Muscle layer of duodenum (tissue), 2 donors: ENCODE measurements at regions not wholly inside any gene's neighbourhood (a gene's known extent, or its start where the extent isn't known, plus 50 kb on each side); places are given as distances from the start of the nearest gene placed in this dataset.
"Not testable (repeated sequence)": the region's sequence is repeated elsewhere in the genome, so short reads cannot be mapped to it uniquely, and the experiment has no call there.

Experiments
- H3K27ac ChIP-seq: one replicate; pipeline ENCODE4 v1.7.0; 2013; ENCODE audit warnings: mild to moderate bottlenecking, low read length
- H3K27me3 ChIP-seq: one replicate; pipeline ENCODE4 v1.7.0; 2013; ENCODE audit warnings: low read depth, mild to moderate bottlenecking, control low read depth, low read length
- H3K36me3 ChIP-seq, 2 donors: one replicate each; pipeline ENCODE4 v1.7.0; 2013; ENCODE audit warnings: low read length in 2 of 2, control low read depth in 1 of 2, mild to moderate bottlenecking in 1 of 2; ENCODE audit not compliant: insufficient read depth in 2 of 2, control insufficient read depth in 1 of 2
- H3K4me1 ChIP-seq, 2 donors: one replicate each; pipeline ENCODE4 v1.7.0; 2013; ENCODE audit warnings: low read length in 2 of 2, mild to moderate bottlenecking in 2 of 2, control low read depth in 1 of 2, moderate library complexity in 1 of 2; ENCODE audit not compliant: insufficient read depth in 2 of 2, control insufficient read depth in 1 of 2
- H3K4me3 ChIP-seq, 2 donors: one replicate each; pipeline ENCODE4 v1.7.0; 2013; ENCODE audit warnings: low read length in 2 of 2, low read depth in 1 of 2, mild to moderate bottlenecking in 1 of 2
- H3K9me3 ChIP-seq, 2 donors: one replicate each; pipeline ENCODE4 v1.7.0; 2013; ENCODE audit warnings: low read length in 2 of 2, control low read depth in 1 of 2, mild to moderate bottlenecking in 1 of 2; ENCODE audit not compliant: control insufficient read depth in 1 of 2
- donor health status: healthy.

- H3K27ac ChIP-seq, result no peak overlapping the region
- H3K27me3 ChIP-seq, result no peaks in the 10 kb centered on the region
- no peaks in the 10 kb centered on the region for H3K4me1 ChIP-seq
- H3K9me3 ChIP-seq, result no peaks in the 10 kb centered on the region
- no peak overlapping the region for H3K4me3 ChIP-seq
- no peaks in the 10 kb centered on the region for H3K36me3 ChIP-seq
These were observed 1046.7 kb downstream of the CDH9 start for GRCh38 chr5:25991639-25992038.

GRCh38 chr5:25990771-25991170 is 1047.6 kb downstream of the CDH9 start:
- H3K4me1 ChIP-seq, result no peaks in the 10 kb centered on the region
- no peak overlapping the region for H3K27ac ChIP-seq
- no peaks in the 10 kb centered on the region for H3K36me3 ChIP-seq
- H3K27me3 ChIP-seq, result no peaks in the 10 kb centered on the region
- H3K4me3 ChIP-seq, result no peak overlapping the region
- no peaks in the 10 kb centered on the region for H3K9me3 ChIP-seq

DNA sequence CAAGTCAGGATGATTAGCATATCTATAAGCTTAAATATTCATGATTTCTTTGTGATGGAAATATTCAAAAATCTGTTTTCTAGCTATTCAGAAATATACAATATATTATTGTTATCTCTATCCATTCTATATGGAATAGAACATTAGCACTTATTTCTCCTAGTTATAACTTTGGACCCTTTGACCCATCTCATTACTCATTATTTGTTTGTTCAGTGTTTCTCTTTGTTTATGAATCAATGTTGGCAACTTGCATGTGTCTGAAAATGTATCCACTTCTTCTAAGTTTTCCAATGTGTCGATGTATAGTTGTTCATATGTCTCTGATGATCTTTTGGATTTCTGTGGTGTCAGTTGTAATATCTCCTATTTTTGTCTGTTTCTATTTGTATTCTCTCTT is 1059.3 kb downstream of the CDH9 start:
- Histone ChIP-seq H3K36me3 (no peaks in the 10 kb centered on the region), H3K9me3 (no peaks in the 10 kb centered on the region), H3K4me3 (no peak overlapping the region), H3K4me1 (no peaks in the 10 kb centered on the region), H3K27me3 (no peaks in the 10 kb centered on the region), H3K27ac (no peak overlapping the region)

- Histone ChIP-seq H3K4me1 (no peaks in the 10 kb centered on the region), H3K4me3 (no peak overlapping the region), H3K36me3 (no peaks in the 10 kb centered on the region), H3K27ac (no peak overlapping the region), H3K9me3 (no peaks in the 10 kb centered on the region), H3K27me3 (no peaks in the 10 kb centered on the region)
These were observed 1062.5 kb downstream of the CDH9 start for GRCh38 chr5:25975885-25976284.

DNA sequence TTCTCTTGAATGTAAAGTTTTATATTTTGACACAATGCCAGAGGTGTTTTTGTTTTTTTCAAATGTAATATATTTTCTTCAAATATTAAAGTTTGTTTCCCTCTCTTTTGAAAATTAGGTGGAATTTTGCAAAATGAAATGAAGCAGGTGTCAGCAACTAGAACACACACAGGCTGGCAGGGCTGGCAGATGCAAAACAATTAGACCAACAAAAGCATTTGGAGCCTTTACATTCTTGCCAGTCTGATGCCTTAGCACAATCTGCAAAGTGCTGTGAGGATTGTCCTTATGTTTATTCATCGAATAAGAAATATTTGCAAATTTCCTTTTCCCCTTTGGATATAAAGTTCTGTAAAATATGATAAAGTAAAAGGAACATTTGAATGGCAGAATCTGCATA is 1063.9 kb downstream of the CDH9 start:
- Histone ChIP-seq H3K36me3 (no peaks in the 10 kb centered on the region), H3K27ac (no peak overlapping the region), H3K9me3 (no peaks in the 10 kb centered on the region), H3K27me3 (no peaks in the 10 kb centered on the region), H3K4me1 (no peaks in the 10 kb centered on the region), H3K4me3 (no peak overlapping the region)

DNA sequence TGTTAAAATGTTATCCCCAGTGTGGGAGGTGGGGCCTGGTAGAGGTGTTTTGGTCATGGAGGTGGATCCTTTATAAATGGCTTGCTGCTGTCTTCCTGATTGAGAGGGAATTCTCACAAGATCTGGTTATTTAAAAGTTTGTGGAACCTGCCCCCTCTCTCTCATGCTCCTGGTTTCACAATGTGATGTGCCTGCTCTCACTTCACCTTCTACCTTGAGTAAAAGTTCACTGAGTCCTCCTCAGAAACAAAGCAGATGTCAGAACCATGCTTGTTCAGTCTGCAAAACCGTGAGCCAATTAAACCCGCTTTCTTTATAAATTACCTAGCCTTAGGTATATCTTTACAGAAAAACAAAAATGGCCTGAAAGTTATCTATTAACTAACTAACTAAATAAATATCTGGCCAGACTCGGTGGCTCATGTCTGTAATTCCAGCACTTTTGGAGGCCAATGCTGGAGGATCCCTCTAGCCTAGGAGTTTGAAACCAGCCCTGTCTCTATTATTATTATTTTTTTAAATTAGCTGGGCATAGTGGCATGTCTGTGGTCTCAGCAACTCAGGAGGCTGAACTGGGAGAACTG is 1067.4 kb downstream of the CDH9 start:
- Histone ChIP-seq H3K4me1 (no peaks in the 10 kb centered on the region), H3K4me3 (no peak overlapping the region), H3K9me3 (no peaks in the 10 kb centered on the region), H3K27ac (no peak overlapping the region), H3K36me3 (no peaks in the 10 kb centered on the region), H3K27me3 (no peaks in the 10 kb centered on the region)

DNA sequence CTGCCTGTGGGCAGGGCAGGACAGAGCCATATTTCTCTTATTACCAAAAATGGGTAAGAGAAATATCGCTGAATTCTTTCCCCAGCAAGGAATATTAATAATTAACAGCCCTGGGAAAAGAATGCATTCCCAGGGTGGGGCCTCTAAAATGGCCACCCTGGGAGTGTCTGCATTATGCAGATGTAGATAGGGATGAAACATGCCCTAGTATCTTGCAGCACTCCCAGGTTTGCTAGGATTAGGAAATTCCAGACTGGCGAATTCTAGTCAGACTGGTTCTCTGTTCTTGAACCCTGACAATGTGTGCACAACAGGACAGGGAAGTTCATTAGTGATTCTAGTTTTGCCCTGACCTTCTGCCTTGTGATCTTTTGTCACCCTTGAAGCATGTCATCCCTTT is 1069.3 kb downstream of the CDH9 start:
- not testable (repeated sequence) for H3K4me1 ChIP-seq, H3K9me3 ChIP-seq, H3K36me3 ChIP-seq, H3K27me3 ChIP-seq, H3K4me3 ChIP-seq, H3K27ac ChIP-seq

- H3K36me3 ChIP-seq, result no peaks in the 10 kb centered on the region
- no peak overlapping the region for H3K27ac ChIP-seq
- no peaks in the 10 kb centered on the region for H3K9me3 ChIP-seq
- no peaks in the 10 kb centered on the region for H3K27me3 ChIP-seq
- no peaks in the 10 kb centered on the region for H3K4me1 ChIP-seq
- H3K4me3 ChIP-seq, result no peak overlapping the region
These were observed 1074.4 kb downstream of the CDH9 start for GRCh38 chr5:25964009-25964372.

DNA sequence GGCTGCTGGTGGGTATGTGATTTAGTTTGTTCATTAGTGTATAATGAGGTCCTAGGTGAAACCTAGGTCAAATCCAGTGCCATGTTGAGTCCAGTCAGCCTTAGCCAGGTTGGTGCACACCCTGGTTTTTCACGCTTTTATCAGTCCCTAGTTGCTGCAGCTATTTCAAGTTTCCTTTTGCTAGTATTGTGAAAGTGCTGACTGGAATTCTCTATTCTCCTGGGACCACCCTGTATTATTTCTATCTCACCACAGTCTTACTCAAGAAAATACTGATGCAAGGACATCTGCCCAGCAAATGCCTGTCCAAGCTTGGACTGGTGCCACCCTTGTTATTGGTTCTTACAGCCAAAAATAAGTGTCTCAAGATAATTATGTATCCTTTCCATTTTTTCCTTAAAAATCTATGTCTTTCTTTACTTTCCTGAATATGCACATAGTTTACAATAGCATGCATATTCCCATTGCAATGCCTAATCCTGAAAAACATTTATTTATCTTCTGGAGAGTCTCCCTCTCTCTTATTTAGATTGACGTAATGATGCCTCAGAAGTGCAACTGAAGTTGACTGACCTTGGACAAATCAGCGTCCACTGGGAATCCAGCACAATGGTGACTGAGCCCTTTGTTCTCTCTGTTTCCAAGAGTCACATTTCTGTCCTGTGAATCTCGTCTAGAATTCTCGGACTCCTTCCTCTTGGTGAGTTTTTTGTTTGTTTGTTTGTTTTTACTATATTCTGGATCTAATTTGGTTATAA is 1075.0 kb downstream of the CDH9 start:
- no peak overlapping the region for H3K27ac ChIP-seq
- no peaks in the 10 kb centered on the region for H3K36me3 ChIP-seq
- no peak overlapping the region for H3K4me3 ChIP-seq
- no peaks in the 10 kb centered on the region for H3K27me3 ChIP-seq
- no peaks in the 10 kb centered on the region for H3K9me3 ChIP-seq
- no peaks in the 10 kb centered on the region for H3K4me1 ChIP-seq

- H3K27me3 ChIP-seq, result no peaks in the 10 kb centered on the region
- H3K36me3 ChIP-seq, result no peaks in the 10 kb centered on the region
- no peaks in the 10 kb centered on the region for H3K4me1 ChIP-seq
- H3K27ac ChIP-seq, result no peak overlapping the region
- no peak overlapping the region for H3K4me3 ChIP-seq
- no peaks in the 10 kb centered on the region for H3K9me3 ChIP-seq
These were observed 1083.0 kb downstream of the CDH9 start for GRCh38 chr5:25955337-25955736.

- no peaks in the 10 kb centered on the region for H3K27me3 ChIP-seq
- no peak overlapping the region for H3K27ac ChIP-seq
- no peak overlapping the region for H3K4me3 ChIP-seq
- no peaks in the 10 kb centered on the region for H3K36me3 ChIP-seq
- no peaks in the 10 kb centered on the region for H3K4me1 ChIP-seq
- no peaks in the 10 kb centered on the region for H3K9me3 ChIP-seq
These were observed 1087.7 kb downstream of the CDH9 start for GRCh38 chr5:25950681-25951080.

- no peak overlapping the region for H3K4me3 ChIP-seq
- H3K9me3 ChIP-seq, result peaks cover 0 to 2% of the 10 kb centered on the region in 2 donors
These were observed 1090.1 kb downstream of the CDH9 start for GRCh38 chr5:25948278-25948677.

More at GRCh38 chr5:25948278-25948677, 1090.1 kb downstream of the CDH9 start:
- Histone ChIP-seq H3K4me1 (no peaks in the 10 kb centered on the region), H3K27me3 (no peaks in the 10 kb centered on the region), H3K36me3 (no peaks in the 10 kb centered on the region), H3K27ac (no peak overlapping the region)
